Loucy (cell line): ENCODE measurements at regions not wholly inside any gene's neighbourhood (a gene's known extent, or its start where the extent isn't known, plus 50 kb on each side); places are given as distances from the start of the nearest gene placed in this dataset.

Experiments
- H2AFZ ChIP-seq: fragments of 200-600 bp; sonication (generic); 2 replicates; pipeline ENCODE4 v1.6.0; 2016; ENCODE audit warnings: antibody characterized with exemption, mild to moderate bottlenecking, low read length, moderate library complexity
- H3F3A ChIP-seq: fragments of 200-600 bp; 2 replicates; pipeline ENCODE4 v1.6.0; 2016; ENCODE audit warnings: antibody characterized with exemption, low read depth, mild to moderate bottlenecking
- H3K27me3 ChIP-seq: fragments of 200-600 bp; sonication (generic); 2 replicates; pipeline ENCODE4 v1.6.1; 2014; ENCODE audit warnings: low read length, mild to moderate bottlenecking; ENCODE audit not compliant: insufficient read depth, poor library complexity, severe bottlenecking
- H3K36me3 ChIP-seq: fragments of 200-600 bp; sonication (generic); 2 replicates; pipeline ENCODE4 v1.6.1; 2016; ENCODE audit warnings: low read length; ENCODE audit not compliant: insufficient read depth
- H3K4me1 ChIP-seq: fragments of 200-600 bp; sonication (generic); 2 replicates; pipeline ENCODE4 v1.5.1; 2014; ENCODE audit warnings: low read length, mild to moderate bottlenecking; ENCODE audit not compliant: insufficient read depth, poor library complexity, severe bottlenecking
- H3K4me2 ChIP-seq: fragments of 200-600 bp; sonication (generic); 2 replicates; pipeline ENCODE4 v1.6.0; 2014; ENCODE audit warnings: antibody characterized with exemption, low read length, low read depth, mild to moderate bottlenecking; ENCODE audit not compliant: poor library complexity, severe bottlenecking
- H3K4me3 ChIP-seq: fragments of 200-600 bp; sonication (generic); 2 replicates; pipeline ENCODE4 v1.5.1; 2014; ENCODE audit warnings: low read length, mild to moderate bottlenecking, mixed read lengths; ENCODE audit not compliant: poor library complexity, severe bottlenecking
- H3K79me2 ChIP-seq: fragments of 200-600 bp; sonication (generic); 2 replicates; pipeline ENCODE4 v1.6.1; 2014; ENCODE audit warnings: low read length; ENCODE audit not compliant: insufficient read depth
- H3K9ac ChIP-seq: fragments of 200-600 bp; sonication (generic); 2 replicates; pipeline ENCODE4 v1.6.0; 2014; ENCODE audit warnings: mild to moderate bottlenecking, low read depth, low read length, moderate library complexity; ENCODE audit not compliant: poor library complexity, severe bottlenecking
- H3K9me2 ChIP-seq: fragments of 200-600 bp; sonication (generic); replicated peaks from 2 replicates; pipeline ENCODE4 v1.6.1; 2016; ENCODE audit warnings: low read depth, low read length, mixed read lengths
- H3K9me3 ChIP-seq: fragments of 200-600 bp; sonication (generic); 2 replicates; pipeline ENCODE4 v1.6.1; 2014; ENCODE audit warnings: mild to moderate bottlenecking, antibody characterized with exemption, low read length, low read depth; ENCODE audit not compliant: insufficient read depth
- H4K20me1 ChIP-seq: fragments of 200-600 bp; sonication (generic); 2 replicates; pipeline ENCODE4 v1.6.0; 2014; ENCODE audit warnings: antibody characterized with exemption, low read length, mild to moderate bottlenecking; ENCODE audit not compliant: insufficient read depth, poor library complexity, severe bottlenecking
- CTCF ChIP-seq: fragments of 200-600 bp; sonication (generic); conservative IDR thresholded peaks from 2 replicates; pipeline ENCODE4 v1.5.1; 2014; ENCODE audit warnings: mild to moderate bottlenecking, antibody characterized with exemption, low read length
- EZH2phosphoT487 ChIP-seq: fragments of 200-600 bp; IDR thresholded peaks from 2 replicates; pipeline ENCODE4 v1.6.1; 2018; ENCODE audit warnings: antibody characterized with exemption, mild to moderate bottlenecking, moderate library complexity, borderline replicate concordance

GRCh38 chr3:118168175-118168574, 866.5 kb downstream of the IGSF11 start:
- no peaks in the 10 kb centered on the region for H3K4me1 ChIP-seq
- H3K4me2 ChIP-seq: no peak overlapping the region
- no peak for TF ChIP-seq EZH2phosphoT487
- TF ChIP-seq CTCF: no peak
- H3F3A ChIP-seq: no peaks in the 10 kb centered on the region
- no peaks in the 10 kb centered on the region for H3K9me2 ChIP-seq
- peaks cover 6% of the 10 kb centered on the region; the same call in 1 of the 2 replicates for H3K9me3 ChIP-seq
- no peak overlapping the region for H3K9ac ChIP-seq
- H3K27me3 ChIP-seq: no peaks in the 10 kb centered on the region
- no peaks in the 10 kb centered on the region for H3K79me2 ChIP-seq
- H4K20me1 ChIP-seq: no peaks in the 10 kb centered on the region
- H3K36me3 ChIP-seq: no peaks in the 10 kb centered on the region
- no peak overlapping the region for H3K4me3 ChIP-seq
- no peak overlapping the region for H2AFZ ChIP-seq

GRCh38 chr3:118171236-118171852, 863.3 kb downstream of the IGSF11 start:
- Histone ChIP-seq H3K36me3 (no peaks in the 10 kb centered on the region), H3K9me3 (peaks cover 6% of the 10 kb centered on the region; the same call in 1 of the 2 replicates), H3K4me3 (no peak overlapping the region), H3K4me1 (no peaks in the 10 kb centered on the region), H3K9me2 (no peaks in the 10 kb centered on the region), H3F3A (no peaks in the 10 kb centered on the region), H2AFZ (no peak overlapping the region), H3K4me2 (no peak overlapping the region), H3K79me2 (no peaks in the 10 kb centered on the region), H3K9ac (no peak overlapping the region), H4K20me1 (no peaks in the 10 kb centered on the region), H3K27me3 (no peaks in the 10 kb centered on the region)
- TF ChIP-seq CTCF (no peak), EZH2phosphoT487 (no peak)

- Histone ChIP-seq H2AFZ (no peak overlapping the region), H3K4me2 (no peak overlapping the region), H3K79me2 (no peaks in the 10 kb centered on the region), H3K27me3 (no peaks in the 10 kb centered on the region), H3K4me1 (no peaks in the 10 kb centered on the region), H3K36me3 (no peaks in the 10 kb centered on the region), H3F3A (no peaks in the 10 kb centered on the region), H3K9ac (no peak overlapping the region), H4K20me1 (no peaks in the 10 kb centered on the region), H3K9me3 (no peaks in the 10 kb centered on the region), H3K9me2 (no peaks in the 10 kb centered on the region), H3K4me3 (no peak overlapping the region)
- TF ChIP-seq EZH2phosphoT487: no peak
- TF ChIP-seq CTCF: no peak
Measured at GRCh38 chr3:118180853-118181252, 853.8 kb downstream of the IGSF11 start.
